HUDEP-2 (cell line): ENCODE measurements at regions not wholly inside any gene's neighbourhood (a gene's known extent, or its start where the extent isn't known, plus 50 kb on each side); places are given as distances from the start of the nearest gene placed in this dataset.

Source experiments
- DNase-seq, 76 experiments: peaks; one replicate each; lab custom pipeline; 2025; ENCODE audit not compliant: unreplicated experiment in 76 of 76; lab: John Stamatoyannopoulos, UW

DNA sequence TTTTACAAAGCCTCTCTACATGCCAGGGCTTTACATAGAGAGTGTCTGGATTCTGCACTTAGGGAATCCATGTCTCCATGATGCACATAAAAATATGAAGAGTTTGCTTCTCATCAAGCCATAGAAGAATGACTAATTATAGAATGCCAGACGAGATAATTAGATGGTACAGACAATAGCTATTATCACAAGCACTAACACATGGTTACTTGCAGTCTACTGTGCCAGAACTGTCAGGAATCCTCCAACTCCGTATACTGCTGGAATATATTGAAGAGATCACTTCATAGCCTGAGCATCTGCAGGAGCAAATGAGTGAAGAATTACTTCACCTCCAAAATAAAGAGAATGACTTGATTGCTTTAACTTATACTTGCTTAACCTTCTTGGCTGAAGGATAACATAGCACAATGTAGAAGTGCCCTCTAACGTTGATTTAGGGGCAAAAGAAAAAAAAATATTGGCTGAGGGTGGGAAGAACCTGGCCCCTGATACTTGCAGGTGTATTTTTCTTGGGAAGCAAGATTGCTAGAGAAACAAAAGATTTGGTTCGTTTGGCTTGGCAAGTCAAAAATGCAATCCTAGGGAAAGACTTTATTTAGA is 272.8 kb upstream of the FAR2 start:
- no peak for DNase-seq

DNA sequence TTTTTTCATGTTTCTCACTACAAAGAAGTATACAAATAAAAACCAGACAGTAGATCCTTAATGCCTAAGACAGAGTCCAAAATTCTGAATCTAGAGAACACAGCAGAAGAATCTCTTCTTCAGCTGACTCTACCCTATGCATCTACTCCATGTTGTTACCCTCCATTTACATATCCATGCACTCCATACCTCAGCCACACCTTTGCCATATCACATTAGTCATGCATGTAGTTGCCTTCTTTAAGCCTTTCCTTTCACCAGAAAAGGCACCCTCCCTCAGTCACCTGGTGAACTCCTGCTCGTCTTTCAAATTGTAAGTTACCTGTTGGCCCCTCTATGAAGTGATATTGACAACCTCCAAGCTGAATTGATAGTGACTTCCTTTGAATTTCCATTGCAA is 271.2 kb upstream of the FAR2 start:
- no peak for DNase-seq

GRCh38 chr12:28878629-28879028 is 270.4 kb upstream of the FAR2 start:
- DNase-seq = no peak

GRCh38 chr12:28879379-28879778 is 269.7 kb upstream of the FAR2 start:
- no peak for DNase-seq

DNA sequence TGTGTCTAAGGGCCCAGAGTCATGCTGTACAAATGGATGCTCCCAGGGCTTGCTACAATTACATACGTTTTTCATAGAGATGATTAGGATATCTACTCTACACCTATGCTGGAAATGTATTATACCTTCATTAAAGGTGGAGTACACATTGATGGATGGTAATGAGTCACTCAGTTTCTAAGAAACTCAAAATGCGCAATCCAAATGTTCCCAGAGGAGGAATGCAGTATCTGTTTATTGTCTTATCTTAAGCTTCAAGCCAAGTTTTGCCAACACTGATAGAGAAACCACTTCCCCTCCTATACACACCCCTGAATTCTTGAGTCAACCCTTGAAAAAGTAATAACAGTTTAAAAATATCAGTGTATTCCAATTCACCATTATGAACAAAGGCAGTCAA is 266.6 kb upstream of the FAR2 start:
- DNase-seq = peak in 9 of 76 experiments; percentile 0 to 49 (median 13)

DNA sequence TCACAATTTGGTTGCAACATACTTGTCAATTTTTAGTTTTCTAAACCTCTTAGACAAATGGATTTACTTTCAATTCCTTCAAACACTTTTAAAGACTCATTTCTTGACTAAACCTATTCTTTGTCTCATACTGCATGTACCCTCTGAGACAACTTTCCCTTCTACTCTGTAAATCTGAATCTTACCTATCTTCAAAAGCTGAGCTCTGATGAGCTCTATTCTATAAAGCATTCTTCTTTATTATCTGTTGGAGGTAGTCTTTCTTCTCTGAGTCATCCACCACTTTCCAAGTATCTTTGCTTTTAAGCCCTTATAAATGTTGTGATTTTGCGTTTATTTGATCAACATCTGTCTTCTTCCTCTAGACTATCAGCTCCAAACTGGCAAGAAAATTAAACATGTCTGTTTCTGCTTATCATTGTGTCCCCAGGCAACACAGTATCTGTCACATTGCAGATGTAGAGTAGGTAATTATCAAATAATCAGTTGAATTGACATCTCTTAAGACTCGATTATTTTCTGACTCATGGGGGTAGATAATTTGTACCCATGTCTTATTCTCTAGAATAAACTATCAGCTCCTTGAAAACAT is 265.6 kb upstream of the FAR2 start:
- peak in 38 of 76 experiments; percentile 2 to 83 (median 42) for DNase-seq

DNA sequence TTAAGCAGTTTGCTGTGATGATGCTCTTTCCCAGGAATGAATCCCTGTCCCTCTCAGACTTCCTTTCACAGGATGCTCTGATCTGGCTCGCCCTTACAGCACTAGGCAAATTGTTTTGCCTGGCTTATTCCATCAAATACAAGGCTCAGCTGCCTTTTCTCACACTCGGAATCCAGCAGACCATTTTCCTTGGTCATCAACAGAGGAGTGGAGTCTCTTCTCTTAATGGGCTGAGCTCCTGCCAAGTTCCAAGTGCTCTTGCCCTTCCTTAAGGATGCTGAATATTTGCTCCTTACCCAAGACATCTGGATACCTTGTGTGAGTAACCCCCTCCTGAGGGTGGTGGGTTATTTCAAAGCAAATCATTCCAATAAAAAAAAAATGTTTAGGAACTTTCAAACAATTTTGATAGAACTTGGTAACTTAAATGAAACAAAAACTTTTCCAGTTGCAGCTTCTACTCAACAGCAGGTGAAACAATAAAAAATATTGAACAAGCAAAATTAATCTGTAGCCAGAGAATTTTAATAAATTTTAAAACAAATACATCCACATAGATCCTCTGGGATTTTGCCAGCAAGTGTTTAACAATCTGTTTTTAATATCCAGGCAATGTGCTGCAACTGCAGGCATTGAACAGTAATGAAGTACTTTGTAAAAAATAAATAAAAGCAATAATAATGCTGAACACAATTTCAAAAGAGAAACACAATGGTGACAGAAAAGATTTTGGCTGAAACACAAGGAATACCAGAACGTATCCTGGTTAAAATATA is 264.0 kb upstream of the FAR2 start:
- no peak for DNase-seq

DNA sequence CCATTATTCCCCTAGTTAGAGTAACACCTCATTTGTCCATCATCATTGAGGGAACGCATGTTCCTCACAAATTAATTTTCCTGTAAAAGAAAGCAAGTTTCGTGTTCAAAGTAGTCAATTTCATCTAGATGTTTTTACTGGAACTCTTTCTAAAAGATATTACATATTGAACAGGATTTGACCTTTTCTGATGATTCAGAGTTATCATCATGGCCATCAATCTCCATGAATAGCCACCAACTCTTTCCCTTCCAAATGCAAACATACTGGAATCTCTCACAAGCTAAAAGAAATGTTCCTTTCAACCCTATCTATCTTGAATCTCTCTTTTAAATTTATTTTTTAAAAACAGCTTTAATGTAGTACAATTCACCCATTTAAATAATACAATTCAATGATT is 263.1 kb upstream of the FAR2 start:
- DNase-seq = no peak

DNA sequence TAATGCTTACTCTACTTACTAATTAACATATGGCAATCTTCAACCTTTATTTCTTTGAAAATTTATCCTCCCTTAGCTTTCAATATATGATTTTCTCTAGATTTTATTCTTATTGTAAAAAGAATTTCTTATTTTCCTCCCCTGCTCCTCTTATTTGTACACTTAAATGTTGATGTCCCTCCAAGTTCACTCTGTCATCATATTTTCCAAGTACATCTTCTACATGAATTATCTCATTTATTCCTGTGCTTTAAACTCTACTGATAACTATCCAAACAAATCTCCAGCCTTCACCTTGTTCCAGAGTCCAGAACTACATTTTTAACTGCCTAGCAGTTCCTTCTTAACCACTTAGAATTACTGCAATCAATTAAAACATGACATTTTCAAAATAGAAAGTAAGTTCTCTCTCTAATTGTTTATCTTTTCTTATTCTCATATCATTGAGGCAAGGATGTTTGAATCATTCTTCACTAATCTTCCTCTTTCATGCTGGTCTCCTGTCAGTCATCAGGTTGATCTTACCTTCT is 261.6 kb upstream of the FAR2 start:
- no peak for DNase-seq

DNA sequence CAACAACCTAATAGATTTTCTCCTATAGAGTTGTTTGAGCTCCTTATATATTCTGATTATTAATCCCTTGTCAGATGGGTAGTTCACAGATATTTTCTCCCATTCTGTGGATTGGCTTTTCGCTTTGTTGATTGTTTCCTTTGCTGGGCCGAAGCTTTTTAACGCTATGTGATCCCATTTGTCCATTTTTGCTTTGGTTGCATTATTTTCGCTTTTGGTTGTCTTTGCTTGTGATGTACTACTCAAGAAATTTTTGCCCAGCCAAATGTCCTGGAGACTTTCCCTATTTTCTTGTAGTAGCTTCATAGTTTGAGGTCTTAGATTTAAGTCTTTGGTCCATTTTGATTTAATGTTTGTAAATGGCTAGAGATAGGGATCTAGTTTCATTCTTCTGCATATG is 258.4 kb upstream of the FAR2 start:
- no peak for DNase-seq

DNA sequence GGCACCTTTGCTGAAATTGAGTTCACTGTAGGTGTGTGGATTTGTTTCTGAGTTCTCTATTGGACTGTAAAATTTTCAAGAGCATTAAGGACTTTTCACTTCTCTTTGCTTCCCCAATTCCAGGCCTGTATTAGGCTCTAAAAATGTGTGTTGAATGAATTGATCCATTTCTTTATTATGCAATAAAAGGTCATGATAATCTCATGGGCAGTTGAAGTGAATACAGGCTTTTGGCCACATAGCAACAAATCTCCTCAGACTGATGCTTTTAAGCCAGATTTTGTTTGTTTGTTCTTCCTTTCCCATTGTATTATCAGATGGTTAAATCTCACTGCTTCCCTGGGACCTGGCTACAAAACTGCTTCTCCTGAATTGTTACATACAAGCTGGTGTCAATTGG is 258.0 kb upstream of the FAR2 start:
- DNase-seq = no peak

GRCh38 chr12:28893365-28893764 is 255.7 kb upstream of the FAR2 start:
- no peak for DNase-seq

- no peak for DNase-seq
Measured at GRCh38 chr12:28893856-28894255, 255.2 kb upstream of the FAR2 start.

GRCh38 chr12:28896421-28896820 is 252.7 kb upstream of the FAR2 start:
- DNase-seq = no peak

DNA sequence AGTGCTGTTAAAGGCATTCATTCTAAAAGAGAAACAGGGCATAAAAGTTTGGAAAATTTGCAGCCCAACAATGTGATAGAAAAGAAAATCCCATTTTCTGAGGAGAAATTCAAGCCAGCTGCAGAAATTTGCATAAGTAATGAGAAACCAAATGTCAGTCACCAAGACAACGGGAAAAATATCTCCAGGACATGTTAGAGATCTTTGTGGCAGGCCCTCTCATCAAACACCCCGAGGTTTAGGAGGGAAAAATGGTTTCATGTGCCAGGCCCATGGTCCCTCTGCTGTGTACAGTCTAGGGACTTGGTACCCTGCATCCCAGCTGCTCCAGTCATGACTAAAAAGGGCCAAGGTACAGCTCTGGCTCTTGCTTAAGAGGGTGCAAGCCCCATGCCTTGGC is 251.0 kb upstream of the FAR2 start:
- DNase-seq = no peak

- DNase-seq = no peak
Measured at GRCh38 chr12:28899951-28900350, 249.1 kb upstream of the FAR2 start.

GRCh38 chr12:28905220-28905955 is 243.7 kb upstream of the FAR2 start:
- no peak for DNase-seq

- no peak for DNase-seq
Measured at GRCh38 chr12:28908646-28909045, 240.4 kb upstream of the FAR2 start.

DNA sequence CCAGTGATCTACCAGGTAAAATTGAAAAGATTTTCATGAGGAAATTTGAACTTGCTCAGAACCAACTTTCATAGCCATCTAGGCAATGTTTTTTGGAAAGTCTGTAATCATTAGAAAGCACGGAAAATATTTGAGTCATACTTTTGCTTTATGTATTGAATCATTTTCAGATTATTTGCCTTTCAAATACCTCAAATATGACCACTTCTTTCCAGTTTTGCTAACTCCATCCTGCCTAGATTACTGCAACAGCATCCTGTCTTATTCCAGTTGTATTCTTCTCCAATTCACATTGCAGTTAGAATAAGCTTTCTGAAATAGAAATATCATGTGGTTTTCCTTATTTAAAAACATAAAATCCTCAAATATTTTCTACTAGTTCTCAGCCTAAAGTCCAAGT is 239.8 kb upstream of the FAR2 start:
- DNase-seq = no peak

- DNase-seq = no peak
Measured at GRCh38 chr12:28925719-28926376, 223.2 kb upstream of the FAR2 start.

DNA sequence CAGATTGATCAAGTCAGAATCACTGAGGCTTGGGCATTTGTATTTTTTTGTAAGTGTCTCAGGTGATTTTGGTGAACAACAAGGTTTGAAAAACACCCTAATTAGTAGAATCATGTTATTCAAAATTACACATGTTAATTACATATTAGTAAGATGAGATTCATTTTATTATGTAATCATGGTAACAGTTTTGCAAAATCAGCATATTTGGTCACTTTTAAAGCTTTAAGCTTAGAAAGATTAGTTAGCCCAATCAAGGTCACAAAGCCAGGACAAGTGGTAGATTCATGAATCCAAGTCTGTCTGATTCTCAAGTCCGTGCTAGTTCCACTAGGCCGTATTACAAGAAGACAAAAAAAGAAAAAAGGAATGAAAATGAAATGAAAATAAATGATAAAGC is 218.4 kb upstream of the FAR2 start:
- no peak for DNase-seq
